ENCODE measurements at regions not wholly inside any gene's neighbourhood (a gene's known extent, or its start where the extent isn't known, plus 50 kb on each side); places are given as distances from the start of the nearest gene placed in this dataset.

DNA sequence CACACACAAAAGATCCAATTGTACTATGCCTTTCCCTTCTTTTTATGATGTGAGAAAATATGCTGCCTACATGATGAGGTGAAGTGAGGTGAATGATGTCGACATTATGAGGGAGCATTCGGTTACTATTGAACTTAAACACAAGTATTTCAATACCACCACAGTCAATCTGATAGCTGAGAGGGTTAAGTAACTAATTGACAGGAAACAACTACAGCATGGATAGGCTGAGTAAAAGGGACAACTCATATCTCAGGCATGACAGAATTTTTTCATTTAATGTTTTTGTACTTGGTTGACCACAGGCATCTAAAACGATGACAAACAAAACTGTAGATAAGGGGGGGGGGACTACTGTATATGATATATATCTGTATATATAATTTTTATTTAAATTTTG, 488.9 kb downstream of the SH2D4B start:
- ATAC-seq (ENCODE audit: low read depth) (no peak), DNase-seq (no peak)
- H3K4me3 ChIP-seq (ENCODE audit: control extremely low read depth in 1 of 5, extremely low read depth in 1 of 5, insufficient read depth in 1 of 5, low read depth in 2 of 5, low read length in 4 of 5): no peak overlapping the region
- Mint-ChIP-seq H3K4me3 (no peak overlapping the region), H3K27ac (no peak overlapping the region), H3K9me3 (ENCODE audit: insufficient read depth) (no peaks in the 10 kb centered on the region), H3K4me1 (no peaks in the 10 kb centered on the region), H3K27me3 (no peaks in the 10 kb centered on the region)
- CTCF ChIA-PET: no interaction called here
- H2AFZ ChIP-seq (ENCODE audit: insufficient read depth, low read depth, low read length, poor library complexity, severe bottlenecking): no peak overlapping the region
- TF ChIP-seq, protein P1, sequence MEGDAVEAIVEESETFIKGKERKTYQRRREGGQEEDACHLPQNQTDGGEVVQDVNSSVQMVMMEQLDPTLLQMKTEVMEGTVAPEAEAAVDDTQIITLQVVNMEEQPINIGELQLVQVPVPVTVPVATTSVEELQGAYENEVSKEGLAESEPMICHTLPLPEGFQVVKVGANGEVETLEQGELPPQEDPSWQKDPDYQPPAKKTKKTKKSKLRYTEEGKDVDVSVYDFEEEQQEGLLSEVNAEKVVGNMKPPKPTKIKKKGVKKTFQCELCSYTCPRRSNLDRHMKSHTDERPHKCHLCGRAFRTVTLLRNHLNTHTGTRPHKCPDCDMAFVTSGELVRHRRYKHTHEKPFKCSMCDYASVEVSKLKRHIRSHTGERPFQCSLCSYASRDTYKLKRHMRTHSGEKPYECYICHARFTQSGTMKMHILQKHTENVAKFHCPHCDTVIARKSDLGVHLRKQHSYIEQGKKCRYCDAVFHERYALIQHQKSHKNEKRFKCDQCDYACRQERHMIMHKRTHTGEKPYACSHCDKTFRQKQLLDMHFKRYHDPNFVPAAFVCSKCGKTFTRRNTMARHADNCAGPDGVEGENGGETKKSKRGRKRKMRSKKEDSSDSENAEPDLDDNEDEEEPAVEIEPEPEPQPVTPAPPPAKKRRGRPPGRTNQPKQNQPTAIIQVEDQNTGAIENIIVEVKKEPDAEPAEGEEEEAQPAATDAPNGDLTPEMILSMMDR (IDR thresholded peaks at IDR 0.05): no peak
- TF ChIP-seq EZH2 (IDR thresholded peaks at IDR 0.05; ENCODE audit: borderline replicate concordance, insufficient read depth, low read depth, low read length, poor library complexity, severe bottlenecking): no peak
- no peaks in the 10 kb centered on the region for H3K79me2 ChIP-seq (ENCODE audit: control insufficient read depth, insufficient read depth, low read length)
- H3K9me3 ChIP-seq (ENCODE audit: control extremely low read depth in 1 of 3, control insufficient read depth in 2 of 3, insufficient read depth in 1 of 3, low read length in 2 of 3): peaks cover 0 to 4% (median 0%) of the 10 kb centered on the region in 3 donors
- no peak overlapping the region for H3K9ac ChIP-seq (ENCODE audit: low read length)
- H3K4me1 ChIP-seq (ENCODE audit: control insufficient read depth in 2 of 2, insufficient read depth in 2 of 2, low read length in 2 of 2): no peaks in the 10 kb centered on the region
- no peaks in the 10 kb centered on the region for H3K36me3 ChIP-seq (replicated peaks in 1 of 2; ENCODE audit: control extremely low read depth in 1 of 2, control insufficient read depth in 1 of 2, extremely low read depth in 1 of 2, insufficient read depth in 2 of 2, low read length in 1 of 2)
- H3K27ac ChIP-seq (ENCODE audit: low read length in 2 of 2): no peak overlapping the region
- no peak overlapping the region for H3K4me2 ChIP-seq (replicated peaks; ENCODE audit: low read depth, low read length, poor library complexity, severe bottlenecking)
- H4K20me1 ChIP-seq (ENCODE audit: control insufficient read depth, insufficient read depth, low read length, poor library complexity, severe bottlenecking): no peaks in the 10 kb centered on the region
- WGBS (ENCODE audit: insufficient coverage): no CpG with 5 or more reads among the region's 3 CpGs
- peaks cover 0 to 3% (median 0%) of the 10 kb centered on the region in 4 experiments for H3K27me3 ChIP-seq (replicated peaks in 1 of 4; ENCODE audit: control extremely low read depth in 1 of 4, control insufficient read depth in 3 of 4, insufficient read depth in 4 of 4, low read length in 3 of 4)
- intact Hi-C loops (cut with micrococcal nuclease): no loop called here
- POLR2A ChIA-PET: no interaction called here

DNA sequence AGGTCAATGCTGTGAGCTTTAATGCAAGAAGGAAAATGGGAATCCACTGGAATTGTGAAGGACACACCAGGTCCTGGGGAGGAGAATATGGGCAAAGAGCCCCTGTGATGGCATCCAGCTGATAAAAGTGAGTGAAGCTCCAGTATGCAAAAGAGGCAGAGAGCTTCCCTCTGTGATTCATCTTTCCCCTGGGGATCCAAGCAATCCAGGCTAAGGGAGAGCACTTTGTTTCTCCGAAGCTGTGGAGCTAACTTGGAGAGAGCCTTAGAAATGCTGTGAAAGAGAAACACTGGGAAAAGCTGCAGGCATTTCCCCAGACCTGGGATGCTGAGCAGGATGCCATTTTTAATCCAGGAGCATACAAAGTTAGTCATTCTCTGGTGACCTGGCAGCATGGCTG, 489.5 kb downstream of the SH2D4B start:
- Histone ChIP-seq H3K4me3 (ENCODE audit: control extremely low read depth in 1 of 5, extremely low read depth in 1 of 5, insufficient read depth in 1 of 5, low read depth in 2 of 5, low read length in 4 of 5) (no peak overlapping the region), H3K4me2 (replicated peaks; ENCODE audit: low read depth, low read length, poor library complexity, severe bottlenecking) (no peak overlapping the region), H3K79me2 (ENCODE audit: control insufficient read depth, insufficient read depth, low read length) (no peaks in the 10 kb centered on the region), H2AFZ (ENCODE audit: insufficient read depth, low read depth, low read length, poor library complexity, severe bottlenecking) (no peak overlapping the region), H4K20me1 (ENCODE audit: control insufficient read depth, insufficient read depth, low read length, poor library complexity, severe bottlenecking) (no peaks in the 10 kb centered on the region), H3K36me3 (replicated peaks in 1 of 2; ENCODE audit: control extremely low read depth in 1 of 2, control insufficient read depth in 1 of 2, extremely low read depth in 1 of 2, insufficient read depth in 2 of 2, low read length in 1 of 2) (no peaks in the 10 kb centered on the region), H3K9me3 (ENCODE audit: control extremely low read depth in 1 of 3, control insufficient read depth in 2 of 3, insufficient read depth in 1 of 3, low read length in 2 of 3) (peaks cover 0 to 4% (median 0%) of the 10 kb centered on the region in 3 donors), H3K4me1 (ENCODE audit: control insufficient read depth in 2 of 2, insufficient read depth in 2 of 2, low read length in 2 of 2) (no peaks in the 10 kb centered on the region), H3K9ac (ENCODE audit: low read length) (no peak overlapping the region), H3K27me3 (replicated peaks in 1 of 4; ENCODE audit: control extremely low read depth in 1 of 4, control insufficient read depth in 3 of 4, insufficient read depth in 4 of 4, low read length in 3 of 4) (no peaks in the 10 kb centered on the region), H3K27ac (ENCODE audit: low read length in 2 of 2) (no peak overlapping the region)
- ATAC-seq (ENCODE audit: low read depth): no peak
- H3K4me1 Mint-ChIP-seq: no peaks in the 10 kb centered on the region
- DNase-seq: no peak
- H3K4me3 Mint-ChIP-seq: no peak overlapping the region
- WGBS (ENCODE audit: insufficient coverage): 88% methylated on average over 1 of the region's 1 CpG
- H3K27me3 Mint-ChIP-seq: no peaks in the 10 kb centered on the region
- CTCF ChIA-PET: no interaction called here
- TF ChIP-seq EZH2 (IDR thresholded peaks at IDR 0.05; ENCODE audit: borderline replicate concordance, insufficient read depth, low read depth, low read length, poor library complexity, severe bottlenecking): no peak
- TF ChIP-seq, protein P1 (IDR thresholded peaks at IDR 0.05): no peak
- intact Hi-C loops (cut with micrococcal nuclease): no loop called here
- POLR2A ChIA-PET: no interaction called here
- no peaks in the 10 kb centered on the region for H3K9me3 Mint-ChIP-seq (ENCODE audit: insufficient read depth)
- no peak overlapping the region for H3K27ac Mint-ChIP-seq

Measured in B cell (primary cell).